Tibial nerve (tissue), 4 donors: ENCODE measurements at regions not wholly inside any gene's neighbourhood (a gene's known extent, or its start where the extent isn't known, plus 50 kb on each side); places are given as distances from the start of the nearest gene placed in this dataset.

ENCODE experiments used
- EP300 ChIP-seq, 2 donors: sonication (generic); formaldehyde crosslinking; IDR thresholded peaks; one replicate each; pipeline ENCODE4 v1.6.1; 2017; ENCODE audit warnings: antibody characterized with exemption in 2 of 2, mild to moderate bottlenecking in 1 of 2
- POLR2A ChIP-seq, 2 donors: fragments of 450-650 bp; IDR thresholded peaks; one replicate each; pipeline ENCODE4 v1.6.1; 2017; ENCODE audit warnings: antibody characterized with exemption in 2 of 2, mild to moderate bottlenecking in 2 of 2, moderate library complexity in 2 of 2
- TF ChIP-seq, protein P1 (sequence below), 5 experiments: fragments of 200-600 bp in 3 of 5; fragments of 450-650 bp in 2 of 5; sonication (generic) in 3 of 5; IDR thresholded peaks; one replicate each; pipeline ENCODE4 v1.5.1; 2016 to 2019; ENCODE audit warnings: antibody characterized with exemption in 5 of 5, mild to moderate bottlenecking in 3 of 5, moderate library complexity in 2 of 5

GRCh38 chr14:28584951-28585350, 181.6 kb upstream of the FOXG1 start:
- TF ChIP-seq, protein P1, sequence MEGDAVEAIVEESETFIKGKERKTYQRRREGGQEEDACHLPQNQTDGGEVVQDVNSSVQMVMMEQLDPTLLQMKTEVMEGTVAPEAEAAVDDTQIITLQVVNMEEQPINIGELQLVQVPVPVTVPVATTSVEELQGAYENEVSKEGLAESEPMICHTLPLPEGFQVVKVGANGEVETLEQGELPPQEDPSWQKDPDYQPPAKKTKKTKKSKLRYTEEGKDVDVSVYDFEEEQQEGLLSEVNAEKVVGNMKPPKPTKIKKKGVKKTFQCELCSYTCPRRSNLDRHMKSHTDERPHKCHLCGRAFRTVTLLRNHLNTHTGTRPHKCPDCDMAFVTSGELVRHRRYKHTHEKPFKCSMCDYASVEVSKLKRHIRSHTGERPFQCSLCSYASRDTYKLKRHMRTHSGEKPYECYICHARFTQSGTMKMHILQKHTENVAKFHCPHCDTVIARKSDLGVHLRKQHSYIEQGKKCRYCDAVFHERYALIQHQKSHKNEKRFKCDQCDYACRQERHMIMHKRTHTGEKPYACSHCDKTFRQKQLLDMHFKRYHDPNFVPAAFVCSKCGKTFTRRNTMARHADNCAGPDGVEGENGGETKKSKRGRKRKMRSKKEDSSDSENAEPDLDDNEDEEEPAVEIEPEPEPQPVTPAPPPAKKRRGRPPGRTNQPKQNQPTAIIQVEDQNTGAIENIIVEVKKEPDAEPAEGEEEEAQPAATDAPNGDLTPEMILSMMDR (IDR thresholded peaks at IDR 0.05), result no peak
- TF ChIP-seq EP300 (IDR thresholded peaks at IDR 0.05) (no peak), POLR2A (IDR thresholded peaks at IDR 0.05) (no peak)
